Kidney glomerular epithelial cell (primary cell): ENCODE measurements at regions not wholly inside any gene's neighbourhood (a gene's known extent, or its start where the extent isn't known, plus 50 kb on each side); places are given as distances from the start of the nearest gene placed in this dataset.
"Not testable (repeated sequence)": the region's sequence is repeated elsewhere in the genome, so short reads cannot be mapped to it uniquely, and the experiment has no call there.

Source experiments
- DNase-seq: peaks from one replicate; lab custom pipeline; 2025; lab: John Stamatoyannopoulos, UW

- DNase-seq = no peak
Observed at GRCh38 chr5:28648108-28648507, 1609.7 kb upstream of the CDH9 start.

- DNase-seq = no peak
Observed at GRCh38 chr5:28632607-28633006, 1594.2 kb upstream of the CDH9 start.

- no peak for DNase-seq
Observed at GRCh38 chr5:28603869-28604268, 1565.5 kb upstream of the CDH9 start.

- DNase-seq = no peak
Observed at GRCh38 chr5:28602429-28602828, 1564.0 kb upstream of the CDH9 start.

GRCh38 chr5:28596707-28597106 lies 1558.3 kb upstream of the CDH9 start:
- DNase-seq = not testable (repeated sequence)

- DNase-seq = peak; percentile 8
Observed at GRCh38 chr5:28580616-28581015, 1542.2 kb upstream of the CDH9 start.

GRCh38 chr5:28576022-28576421 lies 1537.6 kb upstream of the CDH9 start:
- no peak for DNase-seq

- no peak for DNase-seq
Observed at GRCh38 chr5:28575368-28575767, 1537.0 kb upstream of the CDH9 start.

GRCh38 chr5:28574606-28575005 lies 1536.2 kb upstream of the CDH9 start:
- DNase-seq = no peak

GRCh38 chr5:28567048-28567447 lies 1528.7 kb upstream of the CDH9 start:
- DNase-seq = no peak

- DNase-seq = no peak
Observed at GRCh38 chr5:28561522-28561921, 1523.1 kb upstream of the CDH9 start.

- no peak for DNase-seq
Observed at GRCh38 chr5:28558196-28558595, 1519.8 kb upstream of the CDH9 start.

GRCh38 chr5:28557114-28557513 lies 1518.7 kb upstream of the CDH9 start:
- no peak for DNase-seq

GRCh38 chr5:28549588-28549987 lies 1511.2 kb upstream of the CDH9 start:
- no peak for DNase-seq

- DNase-seq = no peak
Observed at GRCh38 chr5:28548856-28549255, 1510.5 kb upstream of the CDH9 start.

GRCh38 chr5:28544501-28544900 lies 1506.1 kb upstream of the CDH9 start:
- no peak for DNase-seq

- DNase-seq = no peak
Observed at GRCh38 chr5:28543473-28544098, 1505.2 kb upstream of the CDH9 start.

- peak; percentile 47 for DNase-seq
Observed at GRCh38 chr5:28542987-28543386, 1504.6 kb upstream of the CDH9 start.

GRCh38 chr5:28523888-28524635 lies 1485.7 kb upstream of the CDH9 start:
- peak; percentile 97 for DNase-seq

GRCh38 chr5:28523416-28523815 lies 1485.0 kb upstream of the CDH9 start:
- DNase-seq = no peak

- DNase-seq = peak; percentile 19
Observed at GRCh38 chr5:28517691-28518090, 1479.3 kb upstream of the CDH9 start.

- peak; percentile 13 for DNase-seq
Observed at GRCh38 chr5:28516722-28517121, 1478.3 kb upstream of the CDH9 start.

- DNase-seq = no peak
Observed at GRCh38 chr5:28512648-28513047, 1474.3 kb upstream of the CDH9 start.

- DNase-seq = no peak
Observed at GRCh38 chr5:28505121-28505520, 1466.7 kb upstream of the CDH9 start.
